HL-60 (cell line): ENCODE measurements at regions not wholly inside any gene's neighbourhood (a gene's known extent, or its start where the extent isn't known, plus 50 kb on each side); places are given as distances from the start of the nearest gene placed in this dataset.

Experiments
- DNase-seq, 2 experiments: peaks; one replicate each; pipeline ENCODE4 v3.0.0-alpha.2; 2010 to 2020; ENCODE audit warnings: low read depth in 1 of 2, low spot score in 1 of 2
- H3K27ac ChIP-seq: fragments of 250-450 bp; sonication (Bioruptor Pico); replicated peaks from 2 replicates; pipeline ENCODE4 v1.5.1; 2020; ENCODE audit warnings: mild to moderate bottlenecking, moderate library complexity
- H3K27me3 ChIP-seq: fragments of 250-450 bp; sonication (Bioruptor Pico); 2 replicates; pipeline ENCODE4 v1.5.1; 2021; ENCODE audit warnings: mild to moderate bottlenecking, moderate library complexity; ENCODE audit not compliant: insufficient read depth, poor library complexity, severe bottlenecking
- H3K4me3 ChIP-seq: replicated peaks from 2 replicates; pipeline ENCODE4 v1.5.1; 2011; ENCODE audit warnings: mild to moderate bottlenecking, control low read depth, low read length; ENCODE audit not compliant: insufficient read depth
- CTCF ChIP-seq: IDR thresholded peaks from one replicate; pipeline ENCODE4 v1.5.1; 2011; ENCODE audit warnings: low read length, control low read depth, inconsistent platforms; ENCODE audit not compliant: insufficient read depth
- GABPA ChIP-seq: IDR thresholded peaks from 2 replicates; pipeline ENCODE4 v1.6.1; 2012; ENCODE audit warnings: low read depth
- POLR2AphosphoS5 ChIP-seq: IDR thresholded peaks from 2 replicates; pipeline ENCODE4 v1.6.1; 2012; ENCODE audit warnings: low read depth
- REST ChIP-seq: IDR thresholded peaks from 2 replicates; pipeline ENCODE4 v1.6.1; 2012; ENCODE audit warnings: low read depth; ENCODE audit not compliant: insufficient replicate concordance
- SPI1 ChIP-seq: IDR thresholded peaks from 2 replicates; pipeline ENCODE4 v1.6.1; 2012; ENCODE audit warnings: low read depth, mild to moderate bottlenecking, borderline replicate concordance

GRCh38 chr15:97712530-97712929 lies 248.0 kb upstream of the ARRDC4 start:
- TF ChIP-seq SPI1: no peak
- no peak for TF ChIP-seq CTCF

GRCh38 chr15:97717806-97718205 lies 242.7 kb upstream of the ARRDC4 start:
- Histone ChIP-seq H3K4me3 (no peak overlapping the region), H3K27me3 (no peaks in the 10 kb centered on the region), H3K27ac (no peak overlapping the region)
- no peak for DNase-seq
- TF ChIP-seq SPI1 (no peak), POLR2AphosphoS5 (no peak), GABPA (no peak), CTCF (no peak), REST (no peak)

More at GRCh38 chr15:97712530-97712929, 248.0 kb upstream of the ARRDC4 start:
- H3K4me3 ChIP-seq: no peak overlapping the region
- no peak for DNase-seq
- no peak overlapping the region for H3K27ac ChIP-seq
- no peaks in the 10 kb centered on the region for H3K27me3 ChIP-seq

- Histone ChIP-seq H3K27ac (no peak overlapping the region), H3K27me3 (no peaks in the 10 kb centered on the region), H3K4me3 (no peak overlapping the region)
- DNase-seq: no peak
- TF ChIP-seq CTCF (no peak), GABPA (no peak), REST (no peak), SPI1 (no peak), POLR2AphosphoS5 (no peak)
These were observed 242.0 kb upstream of the ARRDC4 start for GRCh38 chr15:97718509-97718908.

GRCh38 chr15:97728791-97729190 lies 231.7 kb upstream of the ARRDC4 start:
- Histone ChIP-seq H3K27ac (no peak overlapping the region), H3K27me3 (no peaks in the 10 kb centered on the region), H3K4me3 (no peak overlapping the region)
- TF ChIP-seq REST (no peak), POLR2AphosphoS5 (no peak), GABPA (no peak), CTCF (no peak), SPI1 (no peak)
- no peak for DNase-seq
